Stimulated activated CD4-positive, alpha-beta T cell treated with anti-CD3 and anti-CD28 coated beads, Interleukin-2, amount 100 ng/mL, for 4 hours (primary cell): ENCODE measurements at regions not wholly inside any gene's neighbourhood (a gene's known extent, or its start where the extent isn't known, plus 50 kb on each side); places are given as distances from the start of the nearest gene placed in this dataset.

Experiments used
- DNase-seq: peaks from one replicate; pipeline ENCODE4 v3.0.0-alpha.2; 2020; ENCODE audit warnings: low read depth

DNA sequence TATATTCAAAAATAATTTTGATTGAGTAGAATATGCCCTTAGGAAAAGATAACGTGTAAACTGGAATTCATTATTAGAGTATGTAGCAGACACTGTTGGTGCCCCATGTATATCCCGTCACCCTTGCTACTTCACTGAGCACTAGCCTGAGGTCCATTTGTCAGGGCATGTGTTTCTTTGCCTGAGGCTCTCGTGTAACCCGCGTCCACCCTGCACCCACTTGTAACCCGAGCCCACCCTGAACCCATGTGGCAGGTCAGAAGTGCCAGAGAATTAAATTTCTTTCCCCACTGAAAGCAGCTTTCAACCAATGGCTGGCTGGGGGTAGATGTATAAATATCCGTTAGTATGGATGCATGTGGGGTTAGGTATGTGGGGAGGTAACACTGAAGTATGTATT, 474.2 kb upstream of the ZNF385D start:
- DNase-seq: no peak

GRCh38 chr3:22228705-22229104, 477.7 kb upstream of the ZNF385D start:
- no peak for DNase-seq

DNA sequence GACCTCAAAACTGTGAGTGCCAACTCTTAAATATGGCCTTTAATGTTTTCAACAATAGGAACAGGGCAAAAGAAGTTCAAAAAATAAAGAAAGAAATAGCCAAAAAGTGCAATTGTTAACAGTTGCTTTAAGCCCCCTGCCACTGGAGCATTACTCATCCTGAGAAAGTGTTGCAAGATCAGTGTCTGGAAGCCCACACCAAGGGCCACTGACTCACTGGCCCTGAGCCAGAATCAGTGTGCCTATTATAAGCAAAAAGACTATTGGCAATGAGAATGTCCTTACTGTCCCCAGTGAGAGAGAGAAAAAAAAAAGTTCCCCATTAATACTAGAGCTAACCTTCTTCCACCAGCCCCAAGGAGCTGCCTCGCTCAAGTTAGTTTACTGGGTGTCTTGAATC, 480.1 kb upstream of the ZNF385D start:
- DNase-seq: no peak

DNA sequence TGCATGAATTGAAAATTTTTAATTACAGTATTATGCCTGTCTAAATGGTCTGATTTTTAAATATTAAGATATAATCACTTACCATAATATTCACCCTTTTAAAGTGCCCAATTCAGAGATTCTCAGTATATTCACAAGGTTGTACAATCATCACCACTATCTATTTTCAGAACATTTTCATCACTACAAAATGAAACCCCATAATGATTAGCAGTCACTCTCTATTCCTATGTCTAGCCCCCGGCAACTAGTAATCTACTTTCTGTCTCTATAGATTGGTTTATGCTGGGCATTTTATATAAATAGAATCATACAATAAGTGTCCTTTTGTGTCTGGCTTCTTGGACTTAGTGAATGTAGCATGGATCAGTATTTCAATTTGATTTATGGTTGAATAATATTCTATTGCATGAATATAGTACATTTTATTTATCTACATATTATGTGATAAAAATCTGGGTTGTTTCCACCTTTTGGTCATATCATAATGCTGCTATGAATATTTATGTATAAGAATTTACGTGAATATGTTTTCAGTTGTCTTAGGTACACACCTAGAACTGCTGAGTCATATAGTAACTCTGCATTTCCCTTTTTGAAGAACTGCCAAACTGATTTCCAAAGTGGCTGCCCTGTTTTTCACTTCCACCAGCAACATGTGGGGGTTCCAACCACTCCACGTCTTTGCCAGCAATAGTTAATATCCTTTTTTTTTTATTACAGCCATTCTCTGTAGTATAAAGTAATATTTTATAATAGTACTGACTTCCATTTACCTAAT, 485.7 kb upstream of the ZNF385D start:
- no peak for DNase-seq

- no peak for DNase-seq
These were observed 488.0 kb upstream of the ZNF385D start for GRCh38 chr3:22239011-22239410.

DNA sequence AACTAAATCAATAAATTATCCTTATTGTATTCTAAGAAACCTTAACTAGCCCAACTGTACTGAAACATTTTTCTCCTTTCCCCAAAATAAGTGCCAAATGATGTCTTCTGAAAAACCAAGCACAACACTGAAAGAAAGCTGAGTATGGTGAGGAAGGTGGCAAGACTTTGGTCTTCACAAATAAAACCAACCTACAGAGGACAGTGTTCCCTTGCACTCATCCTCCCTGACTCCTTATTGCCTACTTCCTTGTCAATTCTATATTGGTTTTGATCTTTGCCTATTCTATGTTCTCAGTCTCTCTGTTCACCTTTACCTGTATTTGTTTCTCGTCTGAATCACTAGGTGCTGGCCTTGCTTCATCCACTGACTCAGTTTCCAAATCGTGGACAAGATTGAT, 490.1 kb upstream of the ZNF385D start:
- DNase-seq: no peak

- DNase-seq: no peak
These were observed 493.9 kb upstream of the ZNF385D start for GRCh38 chr3:22244761-22245521.

DNA sequence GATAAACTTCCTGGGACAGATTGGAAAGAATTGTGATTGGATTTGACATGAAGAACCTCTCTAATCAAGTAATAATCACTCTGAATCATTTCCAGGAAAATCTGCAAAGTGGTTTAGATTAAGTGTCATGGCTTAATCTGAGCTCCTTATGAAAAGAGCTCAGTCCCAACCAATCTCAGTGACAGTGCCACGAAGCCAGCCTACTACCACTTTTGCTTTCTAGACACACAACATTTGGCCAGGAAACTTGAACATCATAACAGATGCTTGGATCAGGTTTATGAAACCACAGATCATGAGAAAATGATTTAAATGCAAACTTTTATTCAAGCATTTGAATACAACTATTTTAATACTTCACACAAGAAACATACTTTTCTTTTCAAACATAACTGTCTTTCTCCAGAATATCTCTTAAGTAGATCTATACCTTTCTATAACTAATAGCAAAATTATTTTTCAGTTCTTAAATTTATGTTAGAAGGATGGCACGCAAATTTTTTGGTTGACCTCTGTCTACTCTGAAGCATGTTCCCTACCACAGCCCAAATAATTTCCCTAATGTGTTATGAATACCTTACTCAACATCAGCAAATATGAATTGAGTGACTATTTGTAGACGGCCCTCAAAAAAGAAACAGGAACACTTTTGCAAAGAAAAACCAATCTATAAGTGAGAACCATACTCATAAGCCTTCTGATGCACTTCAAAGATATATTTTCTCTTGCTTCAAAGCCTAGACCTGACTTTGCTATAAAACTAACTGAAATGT, 495.0 kb upstream of the ZNF385D start:
- no peak for DNase-seq

GRCh38 chr3:22249658-22250057, 498.6 kb upstream of the ZNF385D start:
- no peak for DNase-seq

DNA sequence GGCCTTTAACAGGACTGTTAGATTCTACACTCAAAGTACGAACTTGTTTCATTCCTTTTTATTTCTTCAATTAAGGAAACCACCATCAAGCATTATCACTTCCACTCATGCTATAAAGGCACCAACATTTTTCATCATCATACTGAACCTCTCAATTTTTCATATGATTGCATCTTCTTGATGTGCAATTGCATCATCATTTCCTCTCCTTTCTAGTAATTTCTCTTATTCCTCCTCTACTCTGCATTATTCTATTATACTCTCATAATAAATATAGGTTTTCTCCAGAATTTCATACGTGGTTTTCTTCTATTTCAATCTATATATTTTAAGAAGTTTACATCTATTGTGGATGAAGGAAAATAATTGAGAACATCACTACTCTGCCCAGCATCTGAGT, 506.2 kb upstream of the ZNF385D start:
- DNase-seq: no peak

DNA sequence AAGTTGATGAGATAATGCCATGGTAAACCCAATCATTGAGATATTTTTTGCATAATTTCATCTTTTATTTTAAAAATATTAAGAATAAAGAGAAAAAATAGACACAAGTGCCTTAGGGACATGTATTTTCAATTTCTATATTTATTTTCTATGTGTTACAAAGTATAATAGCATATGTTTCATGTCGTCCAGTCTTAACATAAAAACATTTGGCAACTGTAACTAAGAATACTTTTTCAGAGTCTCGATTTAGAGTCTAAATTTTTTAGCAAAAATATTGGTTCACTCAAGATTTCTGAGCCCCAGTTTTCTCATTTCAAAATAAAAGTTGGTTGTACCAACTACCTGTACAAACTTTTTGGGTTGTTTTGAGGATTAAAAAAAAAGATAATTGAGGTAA, 511.4 kb upstream of the ZNF385D start:
- DNase-seq: no peak

GRCh38 chr3:22263042-22263441, 512.0 kb upstream of the ZNF385D start:
- no peak for DNase-seq

DNA sequence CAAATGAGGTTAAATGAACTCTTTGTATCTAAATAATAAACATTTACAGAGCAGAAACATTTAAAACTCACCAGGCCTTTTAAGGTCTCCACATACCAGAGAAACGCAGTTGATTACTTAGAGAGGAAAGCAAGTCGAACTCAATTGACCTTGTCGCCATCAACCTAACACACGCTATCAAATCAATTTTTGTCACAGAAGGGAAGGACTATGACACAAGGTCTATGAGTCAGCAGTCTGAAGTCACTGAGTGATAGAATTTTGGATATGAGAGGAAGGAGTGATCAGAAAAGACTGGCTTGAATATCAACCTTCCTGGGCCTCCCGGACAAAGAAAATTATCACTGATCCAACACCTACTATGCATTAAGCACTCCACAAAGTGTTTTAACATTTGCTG, 514.4 kb upstream of the ZNF385D start:
- DNase-seq: no peak

- no peak for DNase-seq
These were observed 518.8 kb upstream of the ZNF385D start for GRCh38 chr3:22269831-22270230.

DNA sequence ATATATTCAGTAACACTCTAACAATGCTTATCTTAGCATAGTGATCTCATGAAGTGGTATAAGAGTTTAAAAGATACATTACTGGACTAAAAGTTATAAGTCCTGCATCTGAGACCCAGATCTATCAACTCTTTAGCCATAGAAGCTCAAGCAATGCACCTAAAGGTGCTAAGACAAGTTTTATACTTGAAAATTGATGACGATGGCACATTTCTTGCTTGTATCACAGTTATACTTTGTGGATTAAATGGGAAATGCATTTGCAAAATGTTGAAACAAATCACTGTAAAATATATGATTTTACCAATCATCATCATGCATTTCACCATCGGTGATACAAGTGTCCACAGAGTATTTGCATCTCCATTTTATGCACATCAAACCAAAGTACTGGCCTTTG, 525.3 kb upstream of the ZNF385D start:
- no peak for DNase-seq

GRCh38 chr3:22284559-22284958, 533.5 kb upstream of the ZNF385D start:
- DNase-seq: no peak

DNA sequence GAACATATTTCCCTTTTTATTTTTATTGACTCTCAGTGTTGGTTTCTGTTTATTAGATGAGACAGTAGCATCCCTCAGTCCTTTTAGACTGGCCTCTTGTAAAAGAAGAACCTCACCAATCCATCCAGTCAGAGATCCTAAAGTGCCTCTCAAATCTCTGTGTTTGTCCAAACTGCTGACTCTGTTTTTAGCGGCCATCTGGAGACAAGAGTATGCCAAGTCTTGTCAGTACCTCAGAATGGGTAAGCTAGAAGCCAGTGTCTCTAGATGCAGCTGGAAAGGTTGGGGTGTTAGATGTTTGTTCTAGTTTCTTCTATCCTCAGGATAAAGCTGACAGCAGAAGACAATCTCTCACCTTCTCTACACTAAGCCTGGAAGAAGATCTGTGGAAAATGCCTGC, 537.7 kb upstream of the ZNF385D start:
- no peak for DNase-seq

DNA sequence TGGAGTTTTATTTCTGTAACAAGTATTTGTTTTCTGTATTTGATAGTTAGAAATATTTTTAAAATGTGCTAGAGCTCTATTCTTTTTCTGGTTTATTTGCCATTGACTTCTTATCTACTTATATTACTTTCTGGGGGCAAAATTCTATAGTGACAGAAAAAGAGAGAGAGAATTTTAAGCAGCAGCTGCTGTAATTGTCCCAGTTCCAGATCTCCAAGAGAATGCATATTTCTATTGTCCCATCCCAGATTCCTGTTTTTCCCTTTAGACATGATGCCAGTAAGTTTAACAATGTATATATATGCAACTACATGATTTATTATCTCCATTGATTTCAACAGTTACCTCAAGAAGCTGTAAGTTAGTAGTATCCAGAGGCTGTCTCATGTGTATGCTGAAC, 541.7 kb upstream of the ZNF385D start:
- DNase-seq: no peak

GRCh38 chr3:22296601-22297000, 545.6 kb upstream of the ZNF385D start:
- DNase-seq: no peak

- no peak for DNase-seq
These were observed 546.4 kb upstream of the ZNF385D start for GRCh38 chr3:22297436-22297835.

GRCh38 chr3:22306454-22306853, 555.4 kb upstream of the ZNF385D start:
- no peak for DNase-seq

DNA sequence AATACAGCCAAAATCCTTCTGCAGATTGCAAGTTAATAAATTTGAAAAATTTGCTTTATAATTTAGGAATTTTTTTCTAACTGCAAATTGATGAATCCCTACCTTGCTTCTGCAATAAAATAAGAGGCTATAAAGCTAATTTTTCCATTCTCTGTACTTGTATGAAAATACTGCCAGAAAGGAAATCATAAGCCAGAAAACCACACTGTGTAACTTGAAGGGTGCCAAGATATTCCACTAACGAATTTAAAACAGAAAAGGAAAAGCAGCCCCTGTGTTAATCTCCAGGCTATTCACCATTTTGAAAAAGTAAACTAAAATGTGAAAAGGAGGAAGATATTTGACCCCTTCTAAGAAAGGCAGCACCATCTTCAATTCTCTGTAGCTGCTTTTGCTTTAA, 557.9 kb upstream of the ZNF385D start:
- DNase-seq: no peak

GRCh38 chr3:22315925-22316324, 564.9 kb upstream of the ZNF385D start:
- no peak for DNase-seq
